ENCODE measurements at regions not wholly inside any gene's neighbourhood (a gene's known extent, or its start where the extent isn't known, plus 50 kb on each side); places are given as distances from the start of the nearest gene placed in this dataset.

- TF ChIP-seq POLR2AphosphoS5 (IDR thresholded peaks at IDR 0.05; ENCODE audit: low read depth, low read length) (no peak), CTCF (IDR thresholded peaks at IDR 0.05) (no peak)
Observed at GRCh38 chr2:22350621-22351020, 1034.4 kb upstream of the KLHL29 start.

Measured in Panc1 (cell line).